CD4-positive, alpha-beta T cell (primary cell): ENCODE measurements at regions not wholly inside any gene's neighbourhood (a gene's known extent, or its start where the extent isn't known, plus 50 kb on each side); places are given as distances from the start of the nearest gene placed in this dataset.

Source experiments
- ATAC-seq: fragments of 200-7000 bp; cut with Tn5 transposase; one replicate; pipeline ENCODE4 v1.10.0; 2022; ENCODE audit warnings: mild to moderate bottlenecking; ENCODE audit not compliant: poor library complexity
- CTCF ChIA-PET: fragments of 350-600 bp; sonication (Branson Sonifier 250); formaldehyde crosslinking; loops from one replicate; lab custom pipeline; 2021; ENCODE audit warnings: antibody characterized with exemption, inconsistent platforms; lab: Charles Lee
- POLR2A ChIA-PET: fragments of 350-600 bp; sonication (Branson Sonifier 250); formaldehyde crosslinking; loops from one replicate; lab custom pipeline; 2021; ENCODE audit warnings: antibody characterized with exemption, inconsistent platforms; lab: Charles Lee
- DNase-seq, 14 experiments: peaks; one replicate each; pipeline ENCODE4 v3.0.0-alpha.2; 2013 to 2020; ENCODE audit warnings: mixed read lengths in 2 of 14
- H3K27ac ChIP-seq, 2 donors: one replicate each; pipeline versions ENCODE4 v1.5.1 to v1.7.0; 2013; ENCODE audit warnings: low read length in 2 of 2, low read depth in 1 of 2, mild to moderate bottlenecking in 1 of 2
- H3K27me3 ChIP-seq, 2 experiments: 1 replicate in 1 of 2; 2 replicates in 1 of 2; pipeline versions ENCODE4 v1.6.1 to v1.7.0; 2013; ENCODE audit warnings: low read length in 2 of 2, control low read depth in 1 of 2, mild to moderate bottlenecking in 1 of 2, moderate library complexity in 1 of 2; ENCODE audit not compliant: insufficient read depth in 2 of 2, control insufficient read depth in 1 of 2
- H3K36me3 ChIP-seq: one replicate; pipeline ENCODE4 v1.6.1; 2013; ENCODE audit warnings: low read length, control low read depth; ENCODE audit not compliant: insufficient read depth
- H3K4me1 ChIP-seq: one replicate; pipeline ENCODE4 v1.6.1; 2013; ENCODE audit warnings: low read length, control low read depth; ENCODE audit not compliant: insufficient read depth
- H3K4me3 ChIP-seq: one replicate; pipeline ENCODE4 v1.5.1; 2013; ENCODE audit warnings: mild to moderate bottlenecking, low read length, moderate library complexity
- H3K9me3 ChIP-seq, 2 experiments: 1 replicate in 1 of 2; 2 replicates in 1 of 2; pipeline versions ENCODE4 v1.6.1 to v1.7.0; 2013; ENCODE audit warnings: low read length in 2 of 2, mild to moderate bottlenecking in 2 of 2, control low read depth in 1 of 2, moderate library complexity in 1 of 2; ENCODE audit not compliant: control insufficient read depth in 1 of 2, insufficient read depth in 1 of 2
- H3K27ac Mint-ChIP-seq: one replicate; pipeline ENCODE4 v1.8.0; 2020; ENCODE audit warnings: mixed read lengths
- H3K27me3 Mint-ChIP-seq: one replicate; pipeline ENCODE4 v1.8.0; 2021; ENCODE audit warnings: mixed read lengths
- H3K36me3 Mint-ChIP-seq: one replicate; pipeline ENCODE4 v1.8.0; 2021; ENCODE audit warnings: low read depth, mixed read lengths
- H3K4me1 Mint-ChIP-seq: one replicate; pipeline ENCODE4 v1.8.0; 2021; ENCODE audit warnings: low read depth, mixed read lengths
- H3K4me3 Mint-ChIP-seq: one replicate; pipeline ENCODE4 v1.8.0; 2020; ENCODE audit warnings: mild to moderate bottlenecking, mixed read lengths
- H3K9me3 Mint-ChIP-seq: one replicate; pipeline ENCODE4 v1.8.0; 2020; ENCODE audit warnings: mixed read lengths
- intact Hi-C, 2 experiments: fragments of 100-400 bp; cut with DNase I in 1 of 2; cut with micrococcal nuclease in 1 of 2; formaldehyde crosslinking; loops; one replicate each; pipeline versions ENCODE4 v1.15.1 to v1.9.0; 2023 to 2025; cut with DNase I, micrococcal nuclease
- TF ChIP-seq, protein P1 (sequence below): fragments of 200-600 bp; IDR thresholded peaks from one replicate; pipeline ENCODE4 v1.8.0; 2022; ENCODE audit warnings: antibody characterized with exemption, mild to moderate bottlenecking

DNA sequence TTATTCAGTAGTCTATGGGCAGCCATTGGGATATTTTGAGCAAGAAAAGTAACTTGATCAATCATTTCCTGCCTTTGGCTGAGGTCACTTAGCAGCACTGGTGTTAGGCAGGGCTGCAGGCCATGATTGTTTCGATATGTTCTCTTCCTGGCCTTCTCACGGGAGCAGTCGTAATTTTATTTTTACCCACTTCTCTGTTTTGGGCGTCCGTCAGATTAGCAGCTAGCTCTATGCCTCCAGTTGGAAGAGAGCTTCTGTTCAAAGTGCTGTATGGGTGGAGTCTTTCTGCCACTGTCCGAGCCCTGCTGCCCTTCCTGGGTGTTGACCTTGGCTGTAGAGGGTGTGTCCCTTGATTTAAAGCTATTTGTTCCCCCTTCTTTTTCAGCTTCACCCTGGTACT, 123.4 kb upstream of the ROPN1 start:
- CTCF ChIA-PET: no interaction called here
- no peaks in the 10 kb centered on the region for H3K36me3 Mint-ChIP-seq

DNA sequence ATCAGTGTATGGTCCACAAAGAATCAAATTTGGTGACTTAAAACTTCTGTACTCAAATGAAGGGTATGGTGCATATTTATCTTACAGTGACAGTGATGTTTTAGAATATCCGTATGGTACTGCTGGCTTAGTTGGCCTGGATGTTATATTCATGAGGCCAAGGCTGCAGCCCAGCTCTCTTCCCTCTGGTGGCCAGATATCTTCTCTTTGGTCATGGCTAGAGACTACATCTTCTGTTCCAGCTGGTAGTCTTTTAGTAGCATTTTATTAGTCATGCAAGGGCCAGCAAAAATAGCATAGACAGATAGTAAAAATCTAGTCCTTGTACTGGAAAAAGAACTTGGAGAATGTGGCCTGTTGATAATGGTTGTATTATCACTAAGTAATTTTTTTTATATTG, 124.0 kb upstream of the ROPN1 start:
- H3K9me3 ChIP-seq: no peaks in the 10 kb centered on the region
- no peaks in the 10 kb centered on the region for H3K36me3 Mint-ChIP-seq
- no peak overlapping the region for H3K27ac ChIP-seq
- H3K27ac Mint-ChIP-seq: no peak overlapping the region
- intact Hi-C loops: no loop called here
- no peaks in the 10 kb centered on the region for H3K9me3 Mint-ChIP-seq
- H3K27me3 Mint-ChIP-seq: peaks cover 21% of the 10 kb centered on the region
- ATAC-seq (no peak), DNase-seq (no peak)
- ChIA-PET CTCF (no interaction called here), POLR2A (no interaction called here)
- H3K27me3 ChIP-seq: peaks cover 2 to 4% of the 10 kb centered on the region in 2 experiments
- no peak overlapping the region for H3K4me3 ChIP-seq
- H3K4me1 Mint-ChIP-seq: no peaks in the 10 kb centered on the region
- H3K4me1 ChIP-seq: no peaks in the 10 kb centered on the region
- TF ChIP-seq, protein P1, sequence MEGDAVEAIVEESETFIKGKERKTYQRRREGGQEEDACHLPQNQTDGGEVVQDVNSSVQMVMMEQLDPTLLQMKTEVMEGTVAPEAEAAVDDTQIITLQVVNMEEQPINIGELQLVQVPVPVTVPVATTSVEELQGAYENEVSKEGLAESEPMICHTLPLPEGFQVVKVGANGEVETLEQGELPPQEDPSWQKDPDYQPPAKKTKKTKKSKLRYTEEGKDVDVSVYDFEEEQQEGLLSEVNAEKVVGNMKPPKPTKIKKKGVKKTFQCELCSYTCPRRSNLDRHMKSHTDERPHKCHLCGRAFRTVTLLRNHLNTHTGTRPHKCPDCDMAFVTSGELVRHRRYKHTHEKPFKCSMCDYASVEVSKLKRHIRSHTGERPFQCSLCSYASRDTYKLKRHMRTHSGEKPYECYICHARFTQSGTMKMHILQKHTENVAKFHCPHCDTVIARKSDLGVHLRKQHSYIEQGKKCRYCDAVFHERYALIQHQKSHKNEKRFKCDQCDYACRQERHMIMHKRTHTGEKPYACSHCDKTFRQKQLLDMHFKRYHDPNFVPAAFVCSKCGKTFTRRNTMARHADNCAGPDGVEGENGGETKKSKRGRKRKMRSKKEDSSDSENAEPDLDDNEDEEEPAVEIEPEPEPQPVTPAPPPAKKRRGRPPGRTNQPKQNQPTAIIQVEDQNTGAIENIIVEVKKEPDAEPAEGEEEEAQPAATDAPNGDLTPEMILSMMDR: no peak
- no peaks in the 10 kb centered on the region for H3K36me3 ChIP-seq
- H3K4me3 Mint-ChIP-seq: no peak overlapping the region

More for the DNA sequence above, 123.4 kb upstream of the ROPN1 start:
- Histone ChIP-seq H3K4me1 (no peaks in the 10 kb centered on the region), H3K9me3 (no peaks in the 10 kb centered on the region), H3K36me3 (no peaks in the 10 kb centered on the region), H3K27ac (no peak overlapping the region), H3K27me3 (peaks cover 2 to 4% of the 10 kb centered on the region in 2 experiments), H3K4me3 (no peak overlapping the region)
- H3K27ac Mint-ChIP-seq: no peak overlapping the region
- POLR2A ChIA-PET: no interaction called here
- peaks cover 20% of the 10 kb centered on the region for H3K27me3 Mint-ChIP-seq
- TF ChIP-seq, protein P1: no peak
- intact Hi-C loops: no loop called here
- H3K9me3 Mint-ChIP-seq: no peaks in the 10 kb centered on the region
- DNase-seq: no peak
- no peaks in the 10 kb centered on the region for H3K4me1 Mint-ChIP-seq
- H3K4me3 Mint-ChIP-seq: no peak overlapping the region
- ATAC-seq: no peak

DNA sequence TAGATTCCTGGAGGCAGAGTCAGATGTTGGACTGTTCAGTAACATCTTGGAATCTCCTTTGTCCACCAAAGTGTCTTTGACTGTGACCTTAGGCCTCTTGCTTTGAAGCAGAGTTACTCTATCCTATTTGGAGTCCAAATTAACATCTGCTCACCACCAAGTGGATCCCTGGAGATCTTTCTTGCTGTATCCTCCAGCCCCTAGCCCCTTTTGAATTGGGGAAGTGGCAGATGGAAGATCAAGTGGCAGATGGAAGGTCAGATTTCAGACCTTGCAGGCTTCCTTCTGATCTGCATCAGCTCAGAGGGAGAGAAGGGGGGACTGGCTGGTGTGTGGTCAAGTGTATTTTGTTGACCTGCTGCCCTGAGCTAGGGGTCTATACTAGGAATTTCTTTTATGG, 125.0 kb upstream of the ROPN1 start:
- H3K27me3 Mint-ChIP-seq: peaks cover 30% of the 10 kb centered on the region
- H3K27ac Mint-ChIP-seq: no peak overlapping the region
- Histone ChIP-seq H3K27ac (no peak overlapping the region), H3K36me3 (no peaks in the 10 kb centered on the region), H3K9me3 (no peaks in the 10 kb centered on the region), H3K4me3 (no peak overlapping the region), H3K4me1 (no peaks in the 10 kb centered on the region), H3K27me3 (peaks cover 0 to 4% of the 10 kb centered on the region in 2 experiments)
- H3K4me3 Mint-ChIP-seq: no peak overlapping the region
- CTCF ChIA-PET: no interaction called here
- POLR2A ChIA-PET: no interaction called here
- ATAC-seq (no peak), DNase-seq (no peak)
- no peaks in the 10 kb centered on the region for H3K4me1 Mint-ChIP-seq
- H3K36me3 Mint-ChIP-seq: no peaks in the 10 kb centered on the region
- TF ChIP-seq, protein P1: no peak
- no peaks in the 10 kb centered on the region for H3K9me3 Mint-ChIP-seq
- intact Hi-C loops: no loop called here
